Hematopoietic multipotent progenitor cell treated with erythropoietin and hydrocortisone succinate and interleukin-3 and kit ligand, for 6 days (in vitro differentiated cells): ENCODE measurements at regions not wholly inside any gene's neighbourhood (a gene's known extent, or its start where the extent isn't known, plus 50 kb on each side); places are given as distances from the start of the nearest gene placed in this dataset.
"Not testable (repeated sequence)": the region's sequence is repeated elsewhere in the genome, so short reads cannot be mapped to it uniquely, and the experiment has no call there.

Source experiments
- DNase-seq: peaks from one replicate; pipeline ENCODE4 v3.0.0-alpha.2; 2015

- no peak for DNase-seq
Observed at GRCh38 chr5:52024359-52024758, 641.1 kb downstream of the ISL1 start.

GRCh38 chr5:52029836-52030235 lies 646.6 kb downstream of the ISL1 start:
- DNase-seq = not testable (repeated sequence)

GRCh38 chr5:52041842-52042241 lies 658.6 kb downstream of the ISL1 start:
- DNase-seq = no peak

GRCh38 chr5:52043137-52043536 lies 659.9 kb downstream of the ISL1 start:
- DNase-seq = no peak

GRCh38 chr5:52043543-52043942 lies 660.3 kb downstream of the ISL1 start:
- DNase-seq = no peak

- no peak for DNase-seq
Observed at GRCh38 chr5:52051759-52052158, 668.5 kb downstream of the ISL1 start.

- DNase-seq = no peak
Observed at GRCh38 chr5:52063186-52063585, 679.9 kb downstream of the ISL1 start.

- no peak for DNase-seq
Observed at GRCh38 chr5:52065182-52065581, 681.9 kb downstream of the ISL1 start.

GRCh38 chr5:52069997-52070396 lies 686.7 kb downstream of the ISL1 start:
- DNase-seq = no peak

GRCh38 chr5:52073993-52074689 lies 690.9 kb downstream of the ISL1 start:
- DNase-seq = no peak

GRCh38 chr5:52077941-52078815 lies 694.9 kb downstream of the ISL1 start:
- DNase-seq = no peak

GRCh38 chr5:52102311-52102710 lies 685.4 kb upstream of the ITGA1 start:
- DNase-seq = not testable (repeated sequence)

GRCh38 chr5:52107210-52107905 lies 680.4 kb upstream of the ITGA1 start:
- DNase-seq = no peak

GRCh38 chr5:52119768-52120167 lies 667.9 kb upstream of the ITGA1 start:
- no peak for DNase-seq

GRCh38 chr5:52132053-52132452 lies 655.7 kb upstream of the ITGA1 start:
- DNase-seq = no peak

GRCh38 chr5:52134013-52134650 lies 653.6 kb upstream of the ITGA1 start:
- no peak for DNase-seq

GRCh38 chr5:52139888-52140615 lies 647.7 kb upstream of the ITGA1 start:
- no peak for DNase-seq

- DNase-seq = no peak
Observed at GRCh38 chr5:52148679-52149078, 639.0 kb upstream of the ITGA1 start.

- DNase-seq = no peak
Observed at GRCh38 chr5:52150501-52150900, 637.2 kb upstream of the ITGA1 start.

GRCh38 chr5:52156809-52157208 lies 630.9 kb upstream of the ITGA1 start:
- not testable (repeated sequence) for DNase-seq

GRCh38 chr5:52165806-52166205 lies 621.9 kb upstream of the ITGA1 start:
- DNase-seq = not testable (repeated sequence)

- no peak for DNase-seq
Observed at GRCh38 chr5:52173133-52173532, 614.6 kb upstream of the ITGA1 start.
